ENCODE measurements at regions not wholly inside any gene's neighbourhood (a gene's known extent, or its start where the extent isn't known, plus 50 kb on each side); places are given as distances from the start of the nearest gene placed in this dataset.

DNA sequence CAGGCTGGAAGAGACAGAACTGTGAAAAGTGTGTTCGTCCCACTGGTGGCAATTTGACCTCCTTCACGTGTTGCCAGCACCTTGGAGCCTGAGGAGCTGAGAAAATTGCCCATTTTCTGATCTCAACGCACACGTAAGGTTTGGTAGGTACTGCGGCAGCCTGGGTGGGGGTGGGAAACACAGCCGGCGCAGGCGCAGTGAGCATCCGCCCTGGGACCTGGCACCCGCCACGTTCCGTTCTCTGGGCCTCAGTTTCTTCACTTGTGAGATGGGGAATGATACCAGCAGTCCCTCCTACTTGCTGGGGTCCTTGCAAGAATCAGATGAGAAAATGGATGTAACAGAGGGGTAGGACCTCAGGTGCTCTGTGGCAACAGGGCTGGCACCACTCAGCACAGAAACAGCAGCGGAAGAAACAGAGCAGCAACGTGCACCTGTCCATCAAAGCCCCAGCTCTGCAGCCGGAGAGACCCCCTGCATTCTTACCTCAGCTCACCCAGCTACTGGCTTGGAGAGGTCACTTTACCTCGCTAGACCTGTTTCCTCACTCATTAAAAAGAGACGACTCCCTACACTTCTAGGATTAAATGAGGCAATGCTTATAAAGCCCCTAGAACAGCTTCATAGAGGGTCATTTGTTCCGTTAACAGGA is 458.0 kb upstream of the ID2 start:
- TF ChIP-seq, protein P1, sequence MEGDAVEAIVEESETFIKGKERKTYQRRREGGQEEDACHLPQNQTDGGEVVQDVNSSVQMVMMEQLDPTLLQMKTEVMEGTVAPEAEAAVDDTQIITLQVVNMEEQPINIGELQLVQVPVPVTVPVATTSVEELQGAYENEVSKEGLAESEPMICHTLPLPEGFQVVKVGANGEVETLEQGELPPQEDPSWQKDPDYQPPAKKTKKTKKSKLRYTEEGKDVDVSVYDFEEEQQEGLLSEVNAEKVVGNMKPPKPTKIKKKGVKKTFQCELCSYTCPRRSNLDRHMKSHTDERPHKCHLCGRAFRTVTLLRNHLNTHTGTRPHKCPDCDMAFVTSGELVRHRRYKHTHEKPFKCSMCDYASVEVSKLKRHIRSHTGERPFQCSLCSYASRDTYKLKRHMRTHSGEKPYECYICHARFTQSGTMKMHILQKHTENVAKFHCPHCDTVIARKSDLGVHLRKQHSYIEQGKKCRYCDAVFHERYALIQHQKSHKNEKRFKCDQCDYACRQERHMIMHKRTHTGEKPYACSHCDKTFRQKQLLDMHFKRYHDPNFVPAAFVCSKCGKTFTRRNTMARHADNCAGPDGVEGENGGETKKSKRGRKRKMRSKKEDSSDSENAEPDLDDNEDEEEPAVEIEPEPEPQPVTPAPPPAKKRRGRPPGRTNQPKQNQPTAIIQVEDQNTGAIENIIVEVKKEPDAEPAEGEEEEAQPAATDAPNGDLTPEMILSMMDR (IDR thresholded peaks at IDR 0.05; ENCODE audit: low read depth, low read length, poor library complexity, severe bottlenecking), result no peak
- TF ChIP-seq EZH2phosphoT487 (IDR thresholded peaks at IDR 0.05; ENCODE audit: borderline replicate concordance, low read length), result no peak
- Histone ChIP-seq H3K4me3 (ENCODE audit: low read length) (no peak overlapping the region), H4K20me1 (ENCODE audit: control insufficient read depth, insufficient read depth, low read depth, low read length) (no peaks in the 10 kb centered on the region), H3K9me2 (replicated peaks; ENCODE audit: control insufficient read depth, low read length) (no peaks in the 10 kb centered on the region), H3K36me3 (ENCODE audit: control insufficient read depth, low read length) (no peaks in the 10 kb centered on the region), H3K4me1 (ENCODE audit: control insufficient read depth, low read length) (0 out of 2 replicates have a peak, but pooled peaks cover under 1% of the 10 kb centered on the region), H3K9me3 (ENCODE audit: control insufficient read depth, insufficient read depth, low read length) (no peaks in the 10 kb centered on the region), H3F3A (ENCODE audit: control insufficient read depth, insufficient read depth) (peaks cover 2% of the 10 kb centered on the region; the same call in 1 of the 2 replicates), H3K27ac (ENCODE audit: low read depth, low read length) (no peak overlapping the region), H3K4me2 (ENCODE audit: low read length) (no peak overlapping the region), H3K79me2 (ENCODE audit: control insufficient read depth, low read length) (no peaks in the 10 kb centered on the region), H3K27me3 (ENCODE audit: control insufficient read depth, low read length) (no peaks in the 10 kb centered on the region)

- H3F3A ChIP-seq (ENCODE audit: control insufficient read depth, insufficient read depth), result peaks cover 2% of the 10 kb centered on the region; the same call in 1 of the 2 replicates
Measured at GRCh38 chr2:8224347-8225190, 457.3 kb upstream of the ID2 start.

GRCh38 chr2:8225266-8225665 is 456.6 kb upstream of the ID2 start:
- Histone ChIP-seq H3K4me1 (ENCODE audit: control insufficient read depth, low read length) (peaks cover 15% of the 10 kb centered on the region), H4K20me1 (ENCODE audit: control insufficient read depth, insufficient read depth, low read depth, low read length) (no peaks in the 10 kb centered on the region), H3F3A (ENCODE audit: control insufficient read depth, insufficient read depth) (peaks cover 2% of the 10 kb centered on the region; the same call in 1 of the 2 replicates), H3K4me3 (ENCODE audit: low read length) (no peak overlapping the region), H3K4me2 (ENCODE audit: low read length) (no peak overlapping the region), H3K79me2 (ENCODE audit: control insufficient read depth, low read length) (no peaks in the 10 kb centered on the region), H3K9me2 (replicated peaks; ENCODE audit: control insufficient read depth, low read length) (no peaks in the 10 kb centered on the region), H3K9me3 (ENCODE audit: control insufficient read depth, insufficient read depth, low read length) (no peaks in the 10 kb centered on the region), H3K27me3 (ENCODE audit: control insufficient read depth, low read length) (no peaks in the 10 kb centered on the region), H3K27ac (ENCODE audit: low read depth, low read length) (no peak overlapping the region), H3K36me3 (ENCODE audit: control insufficient read depth, low read length) (no peaks in the 10 kb centered on the region)
- TF ChIP-seq, protein P1 (IDR thresholded peaks at IDR 0.05; ENCODE audit: low read depth, low read length, poor library complexity, severe bottlenecking), result no peak
- TF ChIP-seq EZH2phosphoT487 (IDR thresholded peaks at IDR 0.05; ENCODE audit: borderline replicate concordance, low read length), result no peak

More at GRCh38 chr2:8224347-8225190, 457.3 kb upstream of the ID2 start:
- H3K4me3 ChIP-seq (ENCODE audit: low read length), result no peak overlapping the region
- peaks cover 8% of the 10 kb centered on the region for H3K4me1 ChIP-seq (ENCODE audit: control insufficient read depth, low read length)
- H3K79me2 ChIP-seq (ENCODE audit: control insufficient read depth, low read length), result no peaks in the 10 kb centered on the region
- TF ChIP-seq, protein P1 (IDR thresholded peaks at IDR 0.05; ENCODE audit: low read depth, low read length, poor library complexity, severe bottlenecking), result no peak
- TF ChIP-seq EZH2phosphoT487 (IDR thresholded peaks at IDR 0.05; ENCODE audit: borderline replicate concordance, low read length), result no peak
- no peaks in the 10 kb centered on the region for H4K20me1 ChIP-seq (ENCODE audit: control insufficient read depth, insufficient read depth, low read depth, low read length)
- H3K27me3 ChIP-seq (ENCODE audit: control insufficient read depth, low read length), result no peaks in the 10 kb centered on the region
- no peaks in the 10 kb centered on the region for H3K9me2 ChIP-seq (replicated peaks; ENCODE audit: control insufficient read depth, low read length)
- no peaks in the 10 kb centered on the region for H3K9me3 ChIP-seq (ENCODE audit: control insufficient read depth, insufficient read depth, low read length)
- H3K27ac ChIP-seq (ENCODE audit: low read depth, low read length), result no peak overlapping the region
- no peak overlapping the region for H3K4me2 ChIP-seq (ENCODE audit: low read length)
- no peaks in the 10 kb centered on the region for H3K36me3 ChIP-seq (ENCODE audit: control insufficient read depth, low read length)

All from DOHH2 (cell line).